Urothelium cell line (cell line): ENCODE measurements at regions not wholly inside any gene's neighbourhood (a gene's known extent, or its start where the extent isn't known, plus 50 kb on each side); places are given as distances from the start of the nearest gene placed in this dataset.

Source experiments
- DNase-seq: peaks from one replicate; pipeline ENCODE4 v3.0.0; 2011; ENCODE audit warnings: low spot score, mixed read lengths
- FAIRE-seq: peaks from 2 replicates; lab custom pipeline; 2011; peaks lifted over from hg19 to GRCh38; lab: Jason Lieb, UNC

DNA sequence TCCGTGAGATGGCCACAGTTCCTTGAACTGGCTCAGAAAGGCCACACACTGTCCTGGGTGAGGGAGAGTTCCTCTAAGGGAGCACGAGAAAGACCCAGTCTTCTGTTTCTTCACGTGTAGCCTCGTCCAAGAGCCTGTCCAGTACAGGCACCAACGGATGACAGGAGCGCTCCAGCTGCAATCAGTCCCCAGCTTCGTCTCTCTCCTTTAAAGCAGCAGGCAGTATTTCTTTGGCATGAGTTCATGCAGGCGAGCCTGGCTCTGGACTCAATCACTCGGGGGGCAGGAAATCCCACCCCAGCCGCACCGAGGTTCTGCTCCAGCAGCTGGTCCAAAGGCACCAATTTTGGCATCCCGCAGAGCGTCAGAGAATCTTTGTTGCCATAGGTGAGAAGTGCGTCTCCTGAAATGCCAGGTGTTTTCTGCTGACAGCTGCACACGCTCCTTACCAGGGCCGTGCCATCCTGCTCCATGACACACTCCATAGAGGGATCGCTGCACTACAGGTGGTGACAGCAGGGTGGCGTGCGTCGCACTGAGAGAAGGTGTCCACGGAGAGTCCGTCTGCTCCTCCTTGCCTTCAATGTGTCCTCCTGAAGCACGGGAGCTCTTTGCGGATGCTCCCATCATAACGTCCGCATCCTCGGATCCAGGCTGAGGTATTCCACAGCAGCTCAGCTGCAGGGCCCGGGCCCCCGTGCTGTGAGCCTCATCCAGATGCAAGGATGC is 59.6 kb upstream of the AFDN start:
- DNase-seq: no peak
- no peak for FAIRE-seq

DNA sequence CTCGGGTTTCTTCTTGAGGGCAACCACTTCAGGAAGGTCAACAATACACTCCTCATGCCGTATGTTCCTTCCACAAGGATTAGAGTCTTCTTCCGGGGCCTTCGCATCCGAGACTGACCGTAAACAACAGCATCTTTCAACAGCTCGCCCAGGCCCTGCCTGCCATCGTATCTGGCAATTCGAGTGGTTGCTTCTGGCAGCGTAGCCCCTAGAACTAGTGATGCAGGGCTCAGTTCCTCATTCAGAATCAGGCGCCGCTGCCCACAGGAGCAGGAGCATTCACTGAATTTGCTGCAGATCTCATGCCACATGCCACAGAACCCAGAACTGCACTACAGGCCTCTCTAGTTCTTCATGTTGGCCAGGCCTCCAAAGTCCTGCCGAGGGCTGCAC is 59.0 kb upstream of the AFDN start:
- DNase-seq (no peak), FAIRE-seq (no peak)

DNA sequence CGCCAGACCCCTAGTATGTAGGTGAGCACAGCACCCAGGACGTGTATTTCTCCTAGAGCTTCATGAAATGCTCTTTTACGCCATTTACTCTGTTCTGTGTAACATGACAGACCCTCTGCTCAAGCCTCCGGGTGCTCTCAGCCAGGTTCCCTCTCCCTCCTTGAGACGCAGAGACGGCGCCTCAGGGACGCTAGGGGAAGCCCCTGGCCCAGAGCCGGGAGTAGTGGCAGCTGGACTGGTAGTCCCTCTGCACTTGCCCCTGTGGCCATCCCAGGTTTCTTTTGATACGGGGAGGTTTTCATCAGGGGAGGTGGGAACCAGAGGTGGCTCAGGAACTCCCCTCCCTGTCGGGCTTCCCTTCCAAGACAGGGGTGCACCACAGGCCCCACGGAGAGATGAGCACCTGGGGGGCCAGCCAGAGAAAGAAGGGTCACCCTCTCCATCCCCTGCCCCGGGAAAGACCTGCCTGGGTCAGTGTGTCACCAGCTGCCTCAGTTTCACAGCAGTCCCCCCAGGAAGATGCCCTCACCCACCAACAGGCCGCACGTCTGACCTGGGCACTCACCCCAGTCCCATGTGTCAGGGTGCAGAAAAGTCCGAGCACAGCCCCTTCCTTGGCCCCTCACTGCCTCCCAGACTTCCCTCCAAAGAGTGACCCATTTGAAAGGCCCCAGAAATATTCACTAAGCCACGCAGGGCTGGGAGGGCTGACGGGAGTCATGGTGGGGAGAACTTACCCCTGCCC is 58.1 kb upstream of the AFDN start:
- DNase-seq (no peak), FAIRE-seq (no peak)

- FAIRE-seq (no peak), DNase-seq (no peak)
These were observed 57.1 kb upstream of the AFDN start for GRCh38 chr6:167769408-167770190.

- DNase-seq: no peak
- FAIRE-seq: no peak
These were observed 56.3 kb upstream of the AFDN start for GRCh38 chr6:167770291-167770955.

DNA sequence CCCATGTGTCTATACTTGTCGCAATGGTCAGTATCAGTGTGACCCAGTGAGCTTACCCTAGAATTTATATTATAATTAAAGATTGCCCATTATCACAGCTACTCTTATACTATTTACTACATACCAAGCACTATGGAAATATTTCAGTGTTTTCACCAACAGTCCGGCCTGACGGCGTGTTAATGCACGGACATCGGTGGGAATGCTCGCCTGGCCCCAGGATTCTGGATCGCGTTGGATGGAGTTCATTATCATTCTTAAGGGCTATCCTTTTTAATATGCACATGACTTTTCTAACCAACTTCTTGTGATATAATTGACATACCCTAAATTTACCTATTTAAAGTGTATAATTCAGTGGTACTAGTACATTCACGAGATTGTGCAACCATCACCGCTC is 51.8 kb upstream of the AFDN start:
- DNase-seq (no peak), FAIRE-seq (no peak)

- DNase-seq (no peak), FAIRE-seq (no peak)
These were observed 49.6 kb upstream of the AFDN start for GRCh38 chr6:167776906-167777627.
